ENCODE measurements at regions not wholly inside any gene's neighbourhood (a gene's known extent, or its start where the extent isn't known, plus 50 kb on each side); places are given as distances from the start of the nearest gene placed in this dataset.
"Not testable (repeated sequence)": the region's sequence is repeated elsewhere in the genome, so short reads cannot be mapped to it uniquely, and the experiment has no call there.

DNA sequence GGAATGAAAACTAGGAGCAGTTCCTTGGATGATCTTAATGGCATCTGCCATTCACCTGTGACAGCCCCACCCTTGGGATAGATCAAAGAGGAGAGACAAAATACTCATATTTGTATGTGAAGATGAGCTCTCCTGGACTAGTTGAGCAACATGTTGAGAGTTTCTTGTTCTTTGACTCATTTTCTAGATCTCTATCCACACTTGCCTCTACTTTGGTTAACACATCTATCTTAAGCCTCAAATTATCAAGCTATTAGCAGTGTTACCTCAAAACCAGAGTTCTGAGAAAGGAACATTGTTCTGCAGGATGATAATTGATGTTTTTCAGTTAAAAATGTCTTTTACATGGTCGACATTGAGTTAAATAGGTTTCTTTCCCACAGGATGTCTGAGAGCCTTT is 94.2 kb upstream of the TEX13D start:
- no peak for DNase-seq (ENCODE audit: low spot score)

DNA sequence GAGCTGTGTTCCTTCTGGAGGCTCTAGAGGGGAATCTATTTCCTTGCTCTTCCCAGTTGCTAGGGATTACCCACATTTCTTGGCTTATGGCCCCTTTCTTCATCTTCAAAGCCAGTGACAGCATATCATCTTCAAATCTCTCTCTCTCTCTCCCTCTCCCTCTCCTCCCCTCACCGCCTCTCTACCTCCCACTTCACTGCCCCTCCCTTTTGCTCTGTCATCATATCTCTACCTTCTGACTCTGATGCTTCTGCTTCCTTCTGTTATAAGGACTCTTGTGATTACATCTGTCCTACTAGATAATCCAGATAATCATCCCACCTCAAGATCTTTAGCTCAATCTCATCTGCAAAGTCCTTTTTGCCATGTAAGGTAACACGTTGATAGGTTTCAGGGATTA is 93.1 kb upstream of the TEX13D start:
- DNase-seq (ENCODE audit: low spot score), result no peak

DNA sequence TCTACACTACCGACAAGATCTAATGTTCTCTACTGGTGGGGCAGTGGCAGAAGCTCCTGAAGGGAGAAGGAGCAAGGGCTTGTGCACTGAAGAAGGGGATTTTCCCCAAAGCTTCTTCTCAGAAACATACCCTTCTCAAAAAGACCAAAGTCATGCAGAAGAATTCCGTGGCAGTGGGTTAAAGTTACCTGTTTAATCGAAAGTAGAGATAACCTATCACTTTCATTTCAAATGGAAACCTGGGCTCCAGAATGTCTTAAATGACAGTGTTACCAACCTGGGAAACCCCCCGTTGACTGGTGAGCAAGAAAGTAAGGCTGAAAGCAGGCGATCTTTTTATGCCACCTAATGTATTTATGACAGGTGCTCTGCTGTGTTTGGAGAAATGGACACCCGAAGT is 92.5 kb upstream of the TEX13D start:
- DNase-seq (ENCODE audit: low spot score), result no peak

DNA sequence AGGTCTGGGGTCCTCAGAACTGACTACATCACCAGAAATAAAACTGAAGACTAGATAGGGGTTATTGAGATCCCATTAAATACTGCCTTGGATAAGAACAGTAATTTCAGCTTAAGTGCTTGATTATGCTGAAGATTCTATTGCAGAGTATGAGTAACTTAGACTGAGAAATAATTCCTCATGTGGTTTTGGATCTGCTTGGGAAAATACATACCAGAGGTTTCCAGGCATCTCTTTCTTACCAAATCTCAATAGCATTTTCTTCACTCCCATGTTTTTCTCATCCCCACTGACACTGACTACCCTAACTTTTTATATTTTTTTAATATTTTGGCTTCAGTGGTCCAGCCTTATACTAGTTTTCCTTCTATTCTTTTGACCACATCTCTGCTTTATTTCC is 92.0 kb upstream of the TEX13D start:
- DNase-seq (ENCODE audit: low spot score), result no peak

DNA sequence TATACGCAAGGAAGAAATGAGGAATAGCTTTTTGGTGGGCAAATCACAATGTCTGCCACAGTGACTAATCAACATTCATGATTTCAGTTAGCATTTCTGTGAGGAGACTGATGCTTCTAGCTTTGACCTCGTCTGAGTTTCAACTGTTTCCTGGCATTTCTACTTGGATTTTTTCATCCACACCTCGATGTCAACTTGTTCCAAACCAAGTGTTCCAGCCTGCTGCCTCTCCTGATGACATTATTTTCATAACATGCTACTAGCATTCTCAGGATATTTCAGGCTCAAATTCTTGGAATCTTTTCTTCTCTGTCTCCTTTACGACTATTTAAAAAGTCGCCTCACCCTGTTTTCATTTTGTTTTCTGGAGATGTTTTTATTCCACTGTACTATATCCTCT is 90.3 kb upstream of the TEX13D start:
- no peak for DNase-seq (ENCODE audit: low spot score)

DNA sequence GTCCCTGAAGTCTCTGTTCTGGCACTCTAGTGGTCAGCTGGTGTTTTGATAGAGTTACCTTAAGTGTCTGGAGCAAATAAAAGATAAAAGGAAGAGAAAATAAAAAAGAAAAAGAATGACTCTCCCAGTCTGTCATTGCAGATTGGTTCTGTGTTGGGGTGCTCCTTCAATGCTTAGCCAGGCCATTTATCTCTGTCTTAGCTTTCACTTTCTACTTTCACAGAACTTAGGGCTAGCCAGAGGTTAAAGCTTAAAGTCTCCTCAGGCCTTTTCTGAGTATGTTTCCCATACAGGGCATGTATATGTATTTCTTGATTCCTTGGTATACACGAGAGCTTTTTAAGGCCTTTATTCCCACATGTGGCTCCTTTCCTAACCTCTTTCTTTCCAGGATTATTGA is 83.1 kb upstream of the TEX13D start:
- DNase-seq (ENCODE audit: low spot score), result no peak

DNA sequence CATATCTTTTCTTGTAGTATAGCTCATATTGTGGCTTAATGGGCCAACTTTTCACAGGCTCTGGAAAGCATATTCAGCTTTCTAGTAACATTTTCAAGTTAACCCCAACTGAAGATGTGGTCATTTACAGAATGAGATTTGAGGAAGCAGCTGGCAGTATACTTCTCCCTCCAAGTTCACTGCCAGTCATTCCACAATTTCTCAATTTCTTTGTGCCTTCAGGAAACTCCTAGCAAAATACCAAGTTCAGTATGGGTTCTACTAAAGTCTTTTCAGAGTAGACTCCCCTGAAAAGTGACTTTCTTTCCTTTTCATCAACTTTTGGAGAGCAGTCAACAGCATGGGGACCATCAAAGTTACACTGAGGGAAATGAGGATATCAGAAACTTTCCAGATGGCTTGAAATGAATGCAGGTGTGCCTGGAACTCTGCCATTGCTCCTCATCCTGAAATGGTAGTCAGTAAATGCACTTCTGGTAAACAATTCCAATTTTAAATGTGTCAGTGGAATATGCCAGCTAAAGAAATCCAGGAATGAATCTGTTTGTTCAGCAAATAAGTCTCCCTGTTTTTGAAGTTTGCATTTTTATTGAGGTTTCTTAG is 81.5 kb upstream of the TEX13D start:
- no peak for DNase-seq (ENCODE audit: low spot score)

DNA sequence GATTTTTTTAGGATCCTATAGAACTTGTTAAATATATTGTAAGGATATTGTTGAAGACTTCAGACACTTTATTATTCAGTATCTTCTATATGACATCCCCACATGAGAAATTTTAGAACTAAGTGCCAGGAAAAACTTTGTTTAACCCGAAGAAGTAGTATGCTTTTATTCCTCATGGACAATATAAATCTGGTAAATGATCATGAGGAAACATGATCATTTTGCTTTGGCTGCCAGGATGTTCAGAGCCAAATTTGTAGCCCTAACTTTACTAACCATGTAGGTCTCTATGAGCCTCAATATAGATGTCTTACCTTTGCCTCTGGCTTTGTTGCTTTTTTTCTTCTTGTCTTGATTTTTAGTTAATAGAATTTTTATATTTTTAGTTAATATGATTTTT is 77.8 kb upstream of the TEX13D start:
- no peak for DNase-seq (ENCODE audit: low spot score)

DNA sequence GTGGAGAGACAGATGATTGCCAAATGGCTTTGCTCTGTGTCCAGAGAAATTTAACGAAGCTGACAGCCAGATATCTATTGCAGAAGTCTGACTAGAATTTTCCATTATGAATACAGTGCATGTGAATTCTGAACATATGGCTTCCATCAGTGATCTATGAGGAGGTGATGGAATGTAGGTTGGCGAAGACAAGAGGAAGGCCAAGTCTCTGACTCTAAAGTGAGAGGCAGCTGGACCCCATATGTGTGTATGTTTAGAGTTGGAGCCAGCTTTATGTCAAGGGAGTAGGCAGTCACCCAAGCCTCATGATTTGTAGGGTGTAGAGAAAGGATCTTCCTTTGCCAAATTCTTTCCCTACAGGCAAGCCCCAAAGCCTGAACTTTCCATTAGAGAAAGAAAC is 76.2 kb upstream of the TEX13D start:
- no peak for DNase-seq (ENCODE audit: low spot score)

DNA sequence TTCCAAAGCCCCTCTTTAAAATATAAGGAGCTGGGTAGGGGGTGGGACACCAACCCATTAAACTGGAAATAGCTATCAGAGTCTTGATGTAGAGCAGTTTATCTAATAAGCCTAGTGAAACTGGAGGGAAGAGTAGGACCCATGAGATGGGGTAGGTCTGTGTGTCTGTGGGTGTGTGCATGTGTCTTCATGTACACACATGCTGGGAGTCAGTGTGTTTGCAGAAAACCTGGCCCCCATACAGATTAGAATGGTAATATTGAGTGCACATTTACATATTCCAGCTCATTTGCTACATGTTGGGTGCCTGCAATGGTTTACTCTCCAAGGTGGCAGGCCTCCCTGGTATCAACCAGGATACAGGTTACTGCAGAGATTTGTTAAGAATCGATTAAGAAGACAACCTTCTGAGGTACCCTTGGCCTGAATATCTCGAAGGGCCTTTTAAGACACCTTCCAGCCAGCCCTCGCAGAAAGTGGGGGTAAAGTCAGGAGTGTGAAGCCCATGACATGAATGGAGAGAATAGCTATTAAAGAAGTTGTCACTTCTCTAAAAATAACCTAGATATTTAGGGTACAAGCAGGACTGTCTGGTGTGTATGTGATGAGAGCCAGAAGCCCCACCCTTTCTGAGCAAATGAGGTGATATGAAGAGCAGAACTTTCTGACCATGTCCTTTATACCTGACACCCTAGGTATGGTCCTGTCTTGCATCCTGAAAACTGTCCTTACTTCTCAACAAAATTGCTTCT is 75.7 kb upstream of the TEX13D start:
- DNase-seq (ENCODE audit: low spot score), result no peak

DNA sequence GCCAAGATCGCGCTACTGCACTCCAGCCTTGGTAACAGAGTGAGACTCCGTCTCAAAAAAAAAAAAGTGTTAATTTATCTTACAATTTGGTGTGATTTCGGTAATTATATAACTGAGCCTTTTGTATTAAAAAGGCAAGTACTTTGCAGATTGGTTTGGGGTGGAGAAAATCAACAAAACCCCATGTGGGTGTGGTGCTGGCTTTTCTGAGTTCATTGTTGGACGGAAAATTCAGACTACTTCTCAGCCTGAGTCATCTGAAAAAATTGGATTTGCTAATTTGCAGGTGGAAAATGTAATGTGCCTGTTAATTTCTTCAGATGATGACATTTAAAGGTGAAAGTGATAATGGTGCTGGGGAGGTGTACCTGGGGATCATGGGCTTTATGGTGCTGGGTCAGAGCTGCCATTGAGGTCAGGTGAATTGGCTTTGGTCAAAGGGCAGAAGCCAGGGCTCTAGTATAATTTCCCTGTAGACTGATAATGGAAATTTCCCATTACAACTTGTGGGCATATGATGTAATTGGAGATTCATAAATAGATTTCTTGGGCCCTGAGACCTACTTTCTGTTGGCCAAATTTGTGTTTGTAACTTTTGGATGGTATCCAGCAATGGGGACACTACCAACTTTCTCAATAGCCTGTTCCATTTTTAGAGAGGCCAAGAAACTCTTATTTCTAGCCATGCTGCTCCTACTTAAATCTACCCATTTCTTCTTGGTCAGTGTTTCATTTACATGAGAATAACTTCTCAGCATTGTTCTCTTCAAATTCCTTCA is 74.3 kb upstream of the TEX13D start:
- no peak for DNase-seq (ENCODE audit: low spot score)

DNA sequence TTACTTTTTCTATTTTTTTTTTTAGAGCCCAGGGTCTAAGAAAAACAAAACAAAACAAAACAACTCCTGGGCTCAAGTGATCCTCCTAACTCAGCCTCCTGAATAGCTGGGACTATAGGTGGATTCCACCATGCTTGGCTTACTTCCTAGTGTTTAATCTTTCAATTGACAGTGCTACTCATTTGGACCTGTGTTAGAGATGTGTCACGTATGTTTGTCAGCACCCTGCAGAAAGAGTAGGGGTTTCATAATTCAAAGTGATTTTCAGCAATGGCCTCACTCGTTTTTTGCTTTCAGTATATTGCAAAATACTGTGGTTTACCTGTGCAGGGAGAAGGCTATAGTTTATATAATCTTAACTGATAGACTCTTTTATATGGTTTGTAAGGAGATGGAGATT is 71.6 kb upstream of the TEX13D start:
- no peak for DNase-seq (ENCODE audit: low spot score)

DNA sequence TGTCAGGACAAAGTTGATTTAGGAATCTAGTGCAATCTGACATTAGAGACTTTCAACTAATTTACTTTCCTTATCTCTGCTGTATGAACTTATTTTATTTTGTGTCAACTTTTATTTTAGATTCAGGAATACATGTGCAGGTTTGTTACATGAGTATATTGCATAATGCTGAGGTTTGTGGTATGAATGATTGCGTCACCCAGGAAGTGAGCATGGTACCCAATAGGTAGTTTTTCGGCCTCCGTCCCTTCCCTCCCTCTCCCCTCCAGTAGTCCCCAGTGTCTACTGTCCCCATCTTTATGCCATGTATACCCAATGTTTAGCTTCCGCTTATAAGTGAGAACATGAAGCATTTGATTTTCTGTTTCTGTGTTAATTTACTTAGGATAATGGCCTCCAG is 68.7 kb upstream of the TEX13D start:
- DNase-seq (ENCODE audit: low spot score), result no peak

DNA sequence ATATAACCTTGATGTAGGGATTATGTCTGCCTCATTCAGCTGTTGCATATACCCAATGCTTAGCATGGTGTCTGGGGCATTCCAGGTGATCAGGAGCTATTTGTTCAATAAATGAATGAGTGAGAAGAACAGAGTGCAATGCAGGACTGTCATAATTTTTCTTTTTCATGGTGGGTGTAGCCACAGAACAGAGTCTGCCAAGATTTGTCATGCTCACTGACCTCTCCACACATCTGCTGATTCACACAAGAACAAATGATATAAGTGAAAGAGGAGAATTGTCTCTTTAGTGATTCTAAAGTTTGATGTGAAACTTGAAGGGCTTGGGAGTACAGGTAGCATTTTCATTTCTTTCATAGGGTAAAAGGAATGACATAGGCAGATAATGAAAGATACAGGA is 64.4 kb upstream of the TEX13D start:
- DNase-seq (ENCODE audit: low spot score), result no peak

DNA sequence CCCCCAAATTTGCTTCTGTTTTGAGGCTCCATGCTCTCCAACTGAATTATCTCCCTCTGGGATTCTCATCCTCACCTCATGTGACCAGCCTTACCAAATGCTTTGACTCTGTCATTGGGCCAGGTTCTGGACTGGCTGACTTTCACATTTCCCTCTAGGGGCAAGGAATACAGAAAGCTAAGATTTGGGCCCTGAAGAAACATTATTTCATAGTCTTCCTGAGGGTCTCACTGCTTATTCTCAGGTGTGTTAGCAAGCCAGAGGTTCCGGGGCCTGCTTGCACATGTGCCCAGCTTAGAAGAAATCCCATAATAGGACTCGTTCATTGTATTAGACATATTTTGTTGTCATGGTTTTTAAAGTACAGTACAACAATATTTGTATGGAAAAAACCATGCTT is 62.6 kb upstream of the TEX13D start:
- no peak for DNase-seq (ENCODE audit: low spot score)

DNA sequence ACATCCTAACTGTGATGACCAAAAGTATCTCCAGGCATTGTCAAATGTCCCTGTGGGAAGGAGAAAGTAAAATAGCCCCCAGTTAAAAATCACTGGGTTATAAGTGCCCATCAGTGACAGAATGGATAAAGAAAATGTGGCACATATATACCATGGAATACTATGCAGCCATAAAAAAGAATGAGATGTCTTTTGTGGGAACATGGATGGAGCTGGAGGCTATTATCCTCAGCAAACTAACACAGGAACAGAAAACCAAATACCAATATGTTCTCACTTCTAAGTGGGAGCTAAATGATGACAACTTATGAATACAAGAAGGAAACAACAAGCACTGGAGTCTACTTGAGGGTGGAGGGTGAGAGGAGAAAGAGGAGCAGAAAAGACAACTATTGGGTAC is 60.9 kb upstream of the TEX13D start:
- DNase-seq (ENCODE audit: low spot score), result not testable (repeated sequence)

DNA sequence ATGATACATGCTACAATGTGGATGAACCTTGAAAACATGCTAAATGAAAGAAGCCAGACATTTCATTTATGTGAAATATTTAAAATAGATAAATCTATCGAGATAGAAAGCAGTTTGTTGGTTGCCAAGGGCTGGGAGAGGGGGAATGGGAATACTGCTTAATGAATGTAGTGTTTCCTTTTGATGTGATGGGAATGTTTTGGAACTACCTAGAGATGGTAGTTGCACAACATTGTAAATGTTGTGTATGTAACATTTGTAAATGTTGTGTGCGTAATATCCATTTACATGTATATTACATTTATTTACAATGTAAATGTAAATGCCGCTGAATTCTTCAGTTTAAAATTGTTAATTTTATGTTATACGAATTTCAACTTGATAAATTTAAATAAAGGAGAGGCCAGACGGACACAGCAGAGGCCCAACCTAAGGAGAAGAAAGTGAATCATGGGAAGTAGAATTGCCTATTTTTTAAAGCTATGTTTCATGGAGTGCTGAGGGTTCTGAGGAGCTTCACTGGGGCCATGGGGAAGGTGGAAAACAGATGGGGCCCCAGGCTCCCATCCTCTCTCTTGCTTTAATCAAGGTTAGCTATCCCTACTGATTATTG is 60.0 kb upstream of the TEX13D start:
- DNase-seq (ENCODE audit: low spot score), result no peak

DNA sequence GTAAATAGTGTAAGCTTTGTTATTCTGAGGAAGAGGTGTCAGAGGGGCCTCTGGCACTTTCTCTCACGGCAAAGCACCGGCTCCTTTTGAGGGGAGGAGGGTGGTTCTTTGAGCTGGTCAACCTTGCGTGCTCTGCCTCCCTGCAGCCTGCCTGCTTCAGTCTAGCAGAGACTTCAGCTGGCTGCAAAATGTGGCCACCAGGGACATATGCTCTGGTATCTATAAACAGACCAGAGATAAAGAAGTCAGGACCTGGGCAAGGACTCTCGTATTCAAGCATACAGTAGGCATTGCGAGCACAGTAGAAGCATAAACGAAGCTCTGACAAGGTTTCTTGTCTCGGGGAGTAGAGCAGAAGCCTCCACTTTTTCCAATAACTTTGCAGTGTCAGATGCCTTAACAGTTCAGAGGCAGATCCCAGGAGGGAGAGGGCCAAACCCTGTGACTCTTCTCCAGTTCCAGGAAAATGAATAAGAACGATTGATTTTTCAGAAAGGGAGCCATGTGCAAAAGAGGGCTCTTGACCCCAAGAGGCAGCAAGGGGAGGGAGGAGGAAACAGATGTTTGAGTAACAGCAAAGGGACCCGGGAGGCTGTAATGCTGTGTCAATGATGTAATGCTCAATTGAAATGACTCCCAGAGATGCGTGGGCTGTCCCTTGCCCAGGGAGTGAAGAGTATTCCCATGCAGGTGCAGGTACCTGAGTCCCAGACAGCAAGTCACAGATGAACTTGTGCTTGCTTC is 57.9 kb upstream of the TEX13D start:
- no peak for DNase-seq (ENCODE audit: low spot score)

DNA sequence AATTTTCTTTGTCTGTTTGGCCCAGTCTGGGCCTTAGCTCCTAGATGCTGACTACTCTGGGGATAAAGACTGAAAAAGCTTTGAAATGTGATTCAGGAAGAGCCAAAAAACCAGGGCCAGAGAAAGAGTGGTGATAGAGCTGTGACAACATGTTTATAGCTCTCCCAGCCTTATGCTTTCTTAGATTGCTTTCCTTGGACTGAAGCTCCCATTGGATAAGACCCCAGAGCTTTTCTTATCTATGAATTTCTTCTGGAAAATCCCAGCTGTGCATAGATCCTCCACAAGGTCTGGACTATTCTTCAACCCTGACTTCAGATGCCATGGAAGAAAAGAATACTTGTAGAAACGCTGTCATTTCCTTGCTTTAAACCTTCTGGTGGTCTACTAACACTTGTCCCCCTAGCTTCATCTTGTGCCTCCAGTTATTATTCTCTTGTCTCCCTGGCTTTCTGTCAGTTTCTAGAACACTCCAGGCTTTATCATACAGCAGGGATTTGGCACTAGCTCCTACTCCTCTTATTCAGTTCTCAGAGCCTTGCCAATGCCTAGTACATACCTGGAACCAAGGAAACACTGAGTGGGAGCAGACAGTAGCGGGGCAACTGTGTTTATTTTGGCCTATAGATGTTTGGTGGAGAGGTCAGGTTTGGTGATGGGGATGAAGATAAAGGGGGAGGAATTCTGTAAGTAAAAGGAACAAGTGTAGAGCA is 57.1 kb upstream of the TEX13D start:
- DNase-seq (ENCODE audit: low spot score), result no peak

DNA sequence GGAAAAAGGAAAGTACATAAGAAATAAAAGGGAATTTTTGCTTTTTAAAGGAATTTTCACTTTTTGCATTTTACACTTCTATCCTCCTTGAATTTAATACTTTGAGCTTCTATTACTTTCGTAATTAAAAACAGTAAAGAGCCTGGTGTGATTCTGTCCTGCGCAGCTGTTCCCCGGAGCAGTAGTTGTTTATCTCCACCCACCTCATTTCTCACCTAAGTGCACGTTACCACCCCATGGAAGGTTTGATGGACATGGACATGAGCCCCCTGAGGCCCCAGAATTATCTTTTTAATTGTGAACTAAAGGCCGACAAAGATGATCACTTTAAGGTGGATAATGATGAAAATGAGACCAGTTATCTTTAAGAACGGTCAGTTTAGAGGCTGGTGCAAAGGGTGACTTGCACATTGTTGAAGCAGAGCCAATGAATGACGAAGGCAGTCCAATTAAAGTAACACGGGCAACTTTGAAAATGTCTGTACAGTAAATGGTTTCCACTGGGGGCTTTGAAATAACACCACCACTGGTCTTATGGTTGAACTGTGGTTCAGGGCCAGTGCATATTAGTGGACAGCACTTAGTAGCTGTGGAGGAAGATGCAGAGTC is 52.1 kb upstream of the TEX13D start:
- DNase-seq (ENCODE audit: low spot score), result peak; percentile 0

DNA sequence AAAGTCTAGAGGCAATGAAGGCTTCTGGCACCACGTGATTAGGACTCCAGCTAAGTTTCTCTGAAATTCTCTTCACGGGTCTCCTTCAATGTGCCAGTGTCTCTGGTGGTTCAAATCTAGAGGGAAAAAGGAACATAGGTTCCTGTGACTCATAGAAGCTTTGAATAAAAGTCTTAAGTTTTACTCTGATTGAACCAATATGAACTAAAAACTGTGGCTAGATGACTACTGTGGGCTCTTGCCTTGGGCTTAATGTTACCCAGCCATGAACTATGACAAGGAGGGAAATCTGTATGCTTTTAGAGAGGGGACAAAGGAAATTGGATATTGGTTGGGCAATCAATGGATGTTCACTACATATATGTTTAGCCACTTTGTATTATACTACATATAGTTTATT is 49.9 kb upstream of the TEX13D start:
- DNase-seq (ENCODE audit: low spot score), result no peak
